Stimulated activated CD4-positive, alpha-beta T cell treated with anti-CD3 and anti-CD28 coated beads, Interleukin-4, amount 100 ng/mL, for 1 hour (primary cell): ENCODE measurements at regions not wholly inside any gene's neighbourhood (a gene's known extent, or its start where the extent isn't known, plus 50 kb on each side); places are given as distances from the start of the nearest gene placed in this dataset.

Experiments used
- DNase-seq: peaks from one replicate; pipeline ENCODE4 v3.0.0-alpha.2; 2020

- DNase-seq: no peak
These were observed 1091.9 kb upstream of the TENM4 start for GRCh38 chr11:80532633-80533232.

GRCh38 chr11:80529726-80530125 is 1088.9 kb upstream of the TENM4 start:
- no peak for DNase-seq

- no peak for DNase-seq
These were observed 1085.0 kb upstream of the TENM4 start for GRCh38 chr11:80525663-80526405.

- DNase-seq: no peak
These were observed 1083.5 kb upstream of the TENM4 start for GRCh38 chr11:80524349-80524748.

GRCh38 chr11:80523057-80523456 is 1082.2 kb upstream of the TENM4 start:
- DNase-seq: no peak

GRCh38 chr11:80521592-80521991 is 1080.8 kb upstream of the TENM4 start:
- DNase-seq: no peak

- DNase-seq: no peak
These were observed 1079.7 kb upstream of the TENM4 start for GRCh38 chr11:80520507-80520887.

GRCh38 chr11:80519596-80520506 is 1079.0 kb upstream of the TENM4 start:
- no peak for DNase-seq

- DNase-seq: no peak
These were observed 1076.9 kb upstream of the TENM4 start for GRCh38 chr11:80517701-80518100.

- DNase-seq: no peak
These were observed 1074.3 kb upstream of the TENM4 start for GRCh38 chr11:80515097-80515496.

GRCh38 chr11:80512491-80512890 is 1071.7 kb upstream of the TENM4 start:
- DNase-seq: no peak

- DNase-seq: no peak
These were observed 1064.9 kb upstream of the TENM4 start for GRCh38 chr11:80505771-80506170.

GRCh38 chr11:80503990-80504389 is 1063.2 kb upstream of the TENM4 start:
- DNase-seq: no peak

- DNase-seq: no peak
These were observed 1061.7 kb upstream of the TENM4 start for GRCh38 chr11:80502511-80502910.

- DNase-seq: no peak
These were observed 1054.3 kb upstream of the TENM4 start for GRCh38 chr11:80495116-80495515.

GRCh38 chr11:80487952-80488351 is 1047.1 kb upstream of the TENM4 start:
- no peak for DNase-seq

- DNase-seq: no peak
These were observed 1045.8 kb upstream of the TENM4 start for GRCh38 chr11:80486678-80487077.

- no peak for DNase-seq
These were observed 1036.3 kb upstream of the TENM4 start for GRCh38 chr11:80477178-80477577.

GRCh38 chr11:80473562-80473961 is 1032.7 kb upstream of the TENM4 start:
- no peak for DNase-seq

GRCh38 chr11:80469871-80470270 is 1029.0 kb upstream of the TENM4 start:
- no peak for DNase-seq

- DNase-seq: no peak
These were observed 1025.7 kb upstream of the TENM4 start for GRCh38 chr11:80466570-80466969.

GRCh38 chr11:80462211-80462610 is 1021.4 kb upstream of the TENM4 start:
- DNase-seq: no peak

- no peak for DNase-seq
These were observed 1017.5 kb upstream of the TENM4 start for GRCh38 chr11:80458376-80458775.

GRCh38 chr11:80457823-80458222 is 1017.0 kb upstream of the TENM4 start:
- no peak for DNase-seq
